HG03469 (cell line): ENCODE measurements at regions not wholly inside any gene's neighbourhood (a gene's known extent, or its start where the extent isn't known, plus 50 kb on each side); places are given as distances from the start of the nearest gene placed in this dataset.

Source experiments
- ATAC-seq: cut with Tn5 transposase; IDR thresholded peaks from one replicate; pipeline ENCODE4 v1.9.1; 2021; ENCODE audit warnings: mild to moderate bottlenecking, moderate library complexity, moderate number of reproducible peaks; ENCODE audit not compliant: unreplicated experiment

GRCh38 chrX:45758738-45759397 is 558.2 kb upstream of the DIPK2B start:
- peak; percentile 67 for ATAC-seq

- peak; percentile 24 for ATAC-seq
These were observed 557.6 kb upstream of the DIPK2B start for GRCh38 chrX:45758319-45758718.

- ATAC-seq: no peak
These were observed 556.6 kb upstream of the DIPK2B start for GRCh38 chrX:45757272-45757671.

DNA sequence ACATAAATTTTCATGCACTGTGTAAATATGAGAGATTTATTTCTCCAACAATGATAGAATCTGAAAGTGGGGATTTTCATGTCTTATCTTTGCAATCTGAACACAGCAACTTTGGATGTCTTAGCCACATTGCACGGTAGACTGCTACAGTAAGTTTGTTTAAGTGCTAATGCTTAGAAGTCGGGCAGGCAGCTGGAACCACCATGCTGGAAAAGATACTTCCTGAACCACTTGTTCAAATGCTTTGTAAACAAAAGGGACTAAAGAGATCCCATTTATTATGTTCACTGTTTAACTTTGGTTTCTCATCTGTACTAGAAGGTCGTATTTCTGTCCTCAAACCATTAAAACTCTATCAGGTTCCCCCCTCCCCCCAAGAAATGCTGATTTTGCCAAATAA is 555.9 kb upstream of the DIPK2B start:
- ATAC-seq: no peak

DNA sequence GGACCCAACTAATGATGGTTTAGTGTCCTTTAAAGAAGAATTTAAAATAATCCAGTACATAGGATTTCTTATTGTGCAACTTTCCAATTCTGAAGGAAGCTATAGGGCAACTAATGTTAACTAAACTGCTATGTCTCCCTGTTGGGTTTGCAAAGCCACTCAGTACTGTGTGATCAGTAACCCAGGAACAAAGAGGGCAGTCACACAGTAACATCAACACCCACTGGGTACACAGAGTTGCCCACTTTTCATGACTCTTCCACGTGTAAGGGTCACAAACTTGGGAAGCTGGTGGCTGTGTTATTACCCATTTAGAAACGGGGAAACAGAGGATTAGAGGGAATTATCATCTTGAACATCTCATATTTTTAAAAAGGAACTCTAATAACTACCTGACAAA is 555.0 kb upstream of the DIPK2B start:
- no peak for ATAC-seq

DNA sequence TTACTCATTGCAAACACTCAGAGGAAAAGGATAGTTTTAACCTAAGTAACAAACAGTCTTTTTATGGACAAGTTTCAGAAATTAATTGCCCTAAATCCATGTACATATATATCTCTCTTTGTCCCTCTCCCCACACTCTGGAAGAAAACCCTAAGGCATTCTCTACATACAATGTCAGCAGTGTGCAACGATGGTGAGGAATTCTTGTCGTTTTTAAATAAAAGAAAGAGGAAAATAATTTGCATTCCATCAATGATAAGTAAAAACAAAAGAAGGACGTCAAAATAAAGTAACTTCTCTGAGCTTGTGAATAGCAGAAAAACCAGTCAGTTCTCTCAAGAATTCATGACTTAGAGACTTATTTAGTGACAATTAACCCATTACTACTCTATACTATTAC is 550.5 kb upstream of the DIPK2B start:
- ATAC-seq: no peak

GRCh38 chrX:45750639-45751038 is 550.0 kb upstream of the DIPK2B start:
- no peak for ATAC-seq

DNA sequence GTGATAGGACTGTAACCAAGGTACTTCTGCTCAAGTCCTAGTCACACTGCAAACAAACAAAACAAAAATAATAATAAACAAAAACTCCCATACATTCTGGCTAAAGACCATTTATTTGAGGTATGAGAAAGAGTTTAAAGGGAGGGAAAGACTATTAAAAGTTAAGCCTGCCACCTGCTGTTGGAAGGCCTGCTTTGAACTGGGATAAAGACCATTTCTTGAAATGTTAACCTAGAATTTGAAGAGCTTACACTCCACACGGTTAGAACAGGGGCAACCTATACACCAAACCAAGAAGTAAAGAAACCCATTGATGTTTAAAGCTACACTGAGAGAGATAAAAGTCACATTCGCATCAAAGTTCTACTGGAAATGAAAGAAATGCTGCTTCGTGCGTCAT is 548.7 kb upstream of the DIPK2B start:
- ATAC-seq: no peak

DNA sequence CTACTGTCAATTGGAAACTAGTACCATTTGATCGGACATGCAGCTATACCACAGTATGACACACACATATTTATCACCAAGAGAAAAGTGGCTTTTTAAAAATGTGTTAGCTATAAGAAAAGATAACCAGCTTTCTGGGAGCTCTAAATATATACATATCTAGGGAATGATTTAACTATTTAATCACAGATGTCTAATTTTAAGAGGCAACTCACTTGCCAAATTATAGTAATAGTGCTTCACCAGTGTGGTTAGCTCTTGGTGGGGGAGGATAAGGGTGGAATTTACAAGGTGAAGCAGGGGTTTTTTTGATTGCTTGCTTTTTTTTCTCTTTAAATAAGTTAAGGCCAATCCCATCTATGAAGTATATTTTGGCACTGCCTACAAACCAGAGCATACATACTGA is 547.7 kb upstream of the DIPK2B start:
- ATAC-seq: no peak

- ATAC-seq: no peak
These were observed 547.2 kb upstream of the DIPK2B start for GRCh38 chrX:45747905-45748304.

DNA sequence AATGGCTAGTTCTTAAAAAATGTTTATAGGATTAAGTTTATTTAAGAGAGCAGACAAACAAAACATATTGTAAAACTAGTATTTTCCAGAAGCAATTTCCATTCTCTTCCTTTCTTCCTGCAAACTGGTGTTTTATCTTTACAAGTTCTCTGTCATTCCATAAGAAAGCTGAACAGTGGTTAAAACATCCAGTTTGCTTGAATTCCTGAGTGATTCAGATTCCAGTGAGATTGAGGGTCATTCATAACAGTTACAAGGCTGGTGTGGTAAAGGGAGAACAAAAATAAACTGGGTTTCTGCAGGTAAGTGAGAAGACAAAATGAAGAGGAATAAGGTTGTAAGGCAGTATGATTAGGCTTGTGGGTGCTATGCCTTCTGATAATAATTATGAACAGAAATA is 544.8 kb upstream of the DIPK2B start:
- no peak for ATAC-seq

DNA sequence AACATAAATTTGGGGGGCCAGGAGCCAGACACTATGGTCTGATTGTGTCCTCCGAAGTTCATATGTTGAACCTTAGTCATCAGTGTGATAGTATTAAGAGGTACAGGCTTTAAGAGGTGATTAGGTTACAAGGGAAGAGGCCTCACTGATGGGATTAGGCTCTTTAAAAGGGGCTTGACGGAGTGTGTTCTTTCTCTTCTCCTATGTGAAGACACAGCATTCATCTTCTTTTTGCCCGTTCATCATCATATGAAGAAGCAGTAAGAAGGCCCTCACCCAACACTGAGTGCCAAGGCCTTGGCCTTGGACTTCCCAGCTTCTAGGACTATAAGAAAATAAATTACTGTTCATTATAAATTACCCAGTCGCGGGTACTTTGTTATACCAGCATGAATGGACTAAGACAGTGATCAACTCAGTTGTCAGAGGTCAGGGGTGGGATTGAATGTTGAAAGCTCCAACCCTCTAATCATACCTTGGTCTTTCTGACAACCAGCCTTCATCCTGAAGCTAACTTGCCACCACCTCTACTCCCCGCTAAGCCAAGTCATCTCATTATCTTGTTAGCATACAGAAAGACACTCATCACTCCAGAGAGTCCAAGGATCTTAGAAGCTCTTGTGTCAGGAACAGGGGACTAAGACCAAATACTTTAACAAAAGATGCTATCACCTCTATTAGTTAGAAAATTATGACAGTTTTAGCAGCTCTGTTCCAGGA is 543.4 kb upstream of the DIPK2B start:
- no peak for ATAC-seq

DNA sequence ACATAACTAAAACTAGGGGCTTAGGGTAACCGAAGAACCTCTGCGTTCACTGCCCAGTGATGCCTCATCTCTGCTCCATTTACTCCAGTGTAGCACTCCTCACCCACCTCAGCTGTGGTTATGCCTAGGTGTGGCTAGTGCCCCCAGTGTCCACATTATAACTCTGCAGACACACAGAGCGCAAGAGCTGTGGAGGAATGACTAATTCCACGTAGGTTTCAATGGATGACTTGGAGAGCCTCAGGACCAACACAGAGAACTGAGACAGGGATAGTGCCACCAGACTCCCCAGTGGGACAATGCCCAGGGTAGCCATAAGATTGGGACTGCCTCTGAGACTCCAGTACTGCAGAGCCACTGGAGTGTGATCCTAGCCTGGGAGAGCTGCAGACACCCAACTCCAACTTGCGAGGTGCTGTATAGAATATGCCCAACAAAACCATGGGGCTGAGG is 542.4 kb upstream of the DIPK2B start:
- ATAC-seq: no peak

- no peak for ATAC-seq
These were observed 539.6 kb upstream of the DIPK2B start for GRCh38 chrX:45740291-45740690.

DNA sequence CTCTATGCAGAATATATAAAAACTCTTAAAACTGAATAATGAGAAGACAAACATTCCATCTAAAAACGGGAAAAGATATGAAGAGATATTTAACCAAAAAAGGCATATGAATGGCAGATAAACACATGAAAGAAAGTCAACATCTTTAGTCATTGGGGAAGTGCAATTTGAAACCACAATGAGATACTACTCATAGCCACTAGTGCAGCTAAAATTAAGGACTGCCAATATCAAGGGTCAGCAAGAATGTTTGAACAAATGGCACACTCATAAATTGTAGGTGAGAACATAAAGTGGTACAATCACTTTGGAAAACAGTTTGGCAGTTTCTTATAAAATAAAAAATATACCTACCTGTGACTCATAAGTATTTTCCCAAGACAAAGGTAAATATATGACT is 534.9 kb upstream of the DIPK2B start:
- ATAC-seq: no peak

DNA sequence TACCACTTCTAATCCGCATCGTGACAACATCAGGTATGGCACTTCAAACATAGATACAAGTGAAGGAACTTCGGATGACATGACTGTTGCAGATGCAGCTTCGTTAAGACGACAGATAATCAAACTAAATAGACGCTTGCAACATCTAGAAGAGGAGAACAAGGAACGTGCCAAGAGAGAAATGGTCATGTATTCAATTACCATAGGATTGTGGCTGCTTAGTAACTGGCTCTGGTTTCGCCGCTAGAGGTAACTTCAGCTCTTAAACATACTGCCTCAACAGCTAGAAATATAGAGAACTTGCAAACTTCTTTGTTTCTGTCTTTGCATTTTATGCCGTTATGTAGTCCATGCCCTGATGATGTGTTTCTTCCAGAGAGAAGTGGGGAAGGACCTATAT is 530.8 kb upstream of the DIPK2B start:
- ATAC-seq: no peak

DNA sequence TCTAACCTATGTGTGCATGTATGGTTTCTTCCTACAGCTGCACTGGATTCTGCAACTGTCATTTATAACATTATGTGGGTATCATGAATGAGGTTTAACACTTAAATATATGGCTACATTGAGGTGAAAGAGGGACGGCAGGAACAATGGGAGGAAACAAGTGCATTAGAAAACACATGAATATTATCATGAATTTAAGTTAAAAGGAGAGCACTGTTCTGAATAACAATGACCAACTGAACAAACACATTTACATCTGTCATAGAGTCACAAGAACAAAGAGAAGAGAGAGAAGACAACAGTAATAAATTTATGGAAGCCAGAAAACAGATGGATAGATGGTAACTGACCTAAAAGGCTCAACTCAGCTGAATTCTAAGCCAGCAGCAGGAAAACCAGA is 527.1 kb upstream of the DIPK2B start:
- no peak for ATAC-seq

GRCh38 chrX:45722471-45722870 is 521.8 kb upstream of the DIPK2B start:
- no peak for ATAC-seq

DNA sequence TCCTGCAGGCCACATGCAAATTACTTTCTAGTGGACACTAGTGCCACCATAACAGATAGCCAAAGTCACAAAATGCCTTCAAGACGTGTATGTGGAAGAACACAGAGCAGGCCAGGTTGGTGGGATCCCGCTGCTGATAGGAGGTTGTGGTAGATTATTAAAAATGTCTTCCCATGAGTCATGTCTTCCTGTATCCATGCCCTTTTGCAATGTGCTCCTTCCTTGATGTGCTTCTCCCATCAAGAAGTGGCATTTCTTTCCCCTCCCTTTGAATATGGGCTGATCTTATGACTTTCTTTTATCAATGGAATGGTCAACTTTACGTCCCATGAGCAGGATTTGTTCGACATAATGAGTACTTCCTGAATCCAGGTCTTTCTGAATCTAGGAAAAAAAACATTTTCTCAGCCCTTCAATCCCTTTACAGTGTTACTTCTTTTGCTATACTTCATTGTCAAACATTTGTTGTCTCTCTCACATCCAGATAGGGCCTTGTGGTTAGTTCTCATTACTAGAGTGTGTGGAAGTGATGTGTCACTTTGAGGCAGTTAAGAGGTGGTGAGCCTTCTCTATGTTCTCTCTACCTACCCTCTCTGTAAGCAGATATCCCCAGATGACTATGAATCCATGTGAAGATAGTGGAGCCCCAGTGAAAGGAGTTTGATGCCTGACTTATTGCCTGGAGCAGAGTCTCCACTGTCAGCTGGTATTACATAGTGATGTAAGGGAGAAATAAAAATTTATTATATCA is 519.2 kb upstream of the DIPK2B start:
- ATAC-seq: no peak

DNA sequence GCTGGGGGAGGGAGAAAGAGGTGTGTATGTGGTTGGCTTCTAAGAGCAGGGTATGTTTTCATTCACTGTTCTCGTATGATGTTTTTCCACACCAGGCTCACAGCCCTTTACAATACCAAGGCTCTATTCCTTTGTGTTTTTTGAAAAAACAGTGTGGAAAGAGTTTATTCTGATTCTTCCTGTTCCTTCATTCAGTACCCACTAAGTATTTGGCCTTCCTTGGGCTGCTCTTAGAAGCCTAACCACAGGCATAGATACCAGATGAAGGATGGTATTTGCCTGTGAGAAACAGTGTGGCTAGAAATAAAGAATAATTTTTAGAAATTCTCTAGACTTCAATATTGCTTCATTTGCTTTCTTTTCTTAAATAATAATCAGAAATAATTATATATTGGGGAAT is 518.0 kb upstream of the DIPK2B start:
- ATAC-seq: no peak

DNA sequence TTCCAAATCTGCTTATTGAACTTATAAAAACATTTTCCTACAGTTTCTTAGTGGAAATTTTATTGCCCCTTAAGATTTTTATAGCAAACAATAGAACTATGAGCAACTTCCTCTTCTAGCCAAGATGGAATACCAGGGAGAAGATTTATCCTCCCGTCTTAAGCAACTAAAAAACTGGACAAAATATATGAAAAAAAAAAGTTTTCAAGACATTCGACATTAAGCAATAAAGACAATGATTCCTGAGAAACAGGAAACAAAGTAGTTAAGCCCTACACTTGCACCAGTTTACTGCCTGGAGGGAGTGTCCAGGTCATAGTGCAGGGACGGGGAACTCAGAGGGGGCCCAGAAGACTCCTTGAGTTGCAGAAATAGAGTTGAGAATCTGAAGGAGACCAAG is 516.1 kb upstream of the DIPK2B start:
- no peak for ATAC-seq

- ATAC-seq: no peak
These were observed 515.1 kb upstream of the DIPK2B start for GRCh38 chrX:45715748-45716147.
